GM06990 (cell line): ENCODE measurements at regions not wholly inside any gene's neighbourhood (a gene's known extent, or its start where the extent isn't known, plus 50 kb on each side); places are given as distances from the start of the nearest gene placed in this dataset.

ENCODE experiments used
- DNase-seq: peaks from one replicate; pipeline ENCODE4 v3.0.0-alpha.2; 2011; ENCODE audit not compliant: insufficient read length; ENCODE audit errors: extremely low read depth
- H3K27me3 ChIP-seq: replicated peaks from 2 replicates; pipeline ENCODE4 v1.6.0; 2011; ENCODE audit warnings: low read length; ENCODE audit not compliant: control insufficient read depth, insufficient read depth
- H3K36me3 ChIP-seq: 2 replicates; pipeline ENCODE4 v1.5.1; 2011; ENCODE audit warnings: low read length; ENCODE audit not compliant: control insufficient read depth, insufficient read depth
- H3K4me3 ChIP-seq: replicated peaks from 2 replicates; pipeline ENCODE4 v1.5.1; 2011; ENCODE audit warnings: low read depth, mild to moderate bottlenecking, control low read depth, low read length
- TF ChIP-seq, protein P1 (sequence below): IDR thresholded peaks from 2 replicates; pipeline ENCODE4 v1.5.1; 2011; ENCODE audit warnings: low read length, control low read depth, mild to moderate bottlenecking, inconsistent platforms; ENCODE audit not compliant: insufficient read depth, poor library complexity, severe bottlenecking

DNA sequence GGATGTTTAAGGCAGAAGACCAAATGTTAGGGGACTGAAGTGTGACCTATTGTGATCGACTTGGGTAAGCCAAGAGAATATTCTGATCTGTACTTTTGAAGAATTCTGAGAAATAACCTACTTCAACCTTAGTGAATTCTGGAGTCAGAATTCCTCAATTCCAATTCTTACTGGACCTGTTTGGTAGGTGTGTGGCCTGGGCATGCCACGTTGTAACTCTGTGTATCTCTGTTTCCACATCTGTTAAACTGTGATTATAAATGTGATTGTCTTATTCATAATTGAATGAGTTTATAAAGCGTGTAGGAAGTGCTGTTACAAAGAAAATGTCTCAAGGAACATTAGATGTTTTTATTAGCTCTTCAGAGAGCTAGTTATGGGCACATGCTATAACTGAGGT, 64.5 kb downstream of the TUSC1 start:
- Histone ChIP-seq H3K4me3 (no peak overlapping the region), H3K27me3 (no peaks in the 10 kb centered on the region), H3K36me3 (no peaks in the 10 kb centered on the region)
- TF ChIP-seq, protein P1, sequence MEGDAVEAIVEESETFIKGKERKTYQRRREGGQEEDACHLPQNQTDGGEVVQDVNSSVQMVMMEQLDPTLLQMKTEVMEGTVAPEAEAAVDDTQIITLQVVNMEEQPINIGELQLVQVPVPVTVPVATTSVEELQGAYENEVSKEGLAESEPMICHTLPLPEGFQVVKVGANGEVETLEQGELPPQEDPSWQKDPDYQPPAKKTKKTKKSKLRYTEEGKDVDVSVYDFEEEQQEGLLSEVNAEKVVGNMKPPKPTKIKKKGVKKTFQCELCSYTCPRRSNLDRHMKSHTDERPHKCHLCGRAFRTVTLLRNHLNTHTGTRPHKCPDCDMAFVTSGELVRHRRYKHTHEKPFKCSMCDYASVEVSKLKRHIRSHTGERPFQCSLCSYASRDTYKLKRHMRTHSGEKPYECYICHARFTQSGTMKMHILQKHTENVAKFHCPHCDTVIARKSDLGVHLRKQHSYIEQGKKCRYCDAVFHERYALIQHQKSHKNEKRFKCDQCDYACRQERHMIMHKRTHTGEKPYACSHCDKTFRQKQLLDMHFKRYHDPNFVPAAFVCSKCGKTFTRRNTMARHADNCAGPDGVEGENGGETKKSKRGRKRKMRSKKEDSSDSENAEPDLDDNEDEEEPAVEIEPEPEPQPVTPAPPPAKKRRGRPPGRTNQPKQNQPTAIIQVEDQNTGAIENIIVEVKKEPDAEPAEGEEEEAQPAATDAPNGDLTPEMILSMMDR = no peak
- no peak for DNase-seq

DNA sequence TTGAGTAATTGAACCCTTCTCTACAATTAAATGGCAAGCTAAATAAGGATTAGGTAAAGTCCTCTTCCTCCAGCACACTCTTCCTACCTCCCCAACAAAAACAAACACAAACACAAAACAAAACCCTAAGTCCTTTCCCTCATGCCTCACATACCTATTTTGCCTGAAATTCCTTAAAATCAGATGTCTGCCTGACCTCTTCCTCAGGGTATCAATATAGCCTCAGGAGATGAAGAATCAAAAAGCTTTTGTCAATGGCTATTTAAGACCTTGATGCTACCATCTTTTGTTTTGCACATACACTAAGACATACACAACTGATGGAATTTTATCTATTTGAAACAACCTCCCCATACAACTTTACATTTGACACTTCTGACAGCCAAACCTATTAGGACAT, 75.1 kb downstream of the TUSC1 start:
- Histone ChIP-seq H3K27me3 (no peaks in the 10 kb centered on the region), H3K4me3 (no peak overlapping the region), H3K36me3 (no peaks in the 10 kb centered on the region)
- DNase-seq = no peak
- TF ChIP-seq, protein P1 = no peak

DNA sequence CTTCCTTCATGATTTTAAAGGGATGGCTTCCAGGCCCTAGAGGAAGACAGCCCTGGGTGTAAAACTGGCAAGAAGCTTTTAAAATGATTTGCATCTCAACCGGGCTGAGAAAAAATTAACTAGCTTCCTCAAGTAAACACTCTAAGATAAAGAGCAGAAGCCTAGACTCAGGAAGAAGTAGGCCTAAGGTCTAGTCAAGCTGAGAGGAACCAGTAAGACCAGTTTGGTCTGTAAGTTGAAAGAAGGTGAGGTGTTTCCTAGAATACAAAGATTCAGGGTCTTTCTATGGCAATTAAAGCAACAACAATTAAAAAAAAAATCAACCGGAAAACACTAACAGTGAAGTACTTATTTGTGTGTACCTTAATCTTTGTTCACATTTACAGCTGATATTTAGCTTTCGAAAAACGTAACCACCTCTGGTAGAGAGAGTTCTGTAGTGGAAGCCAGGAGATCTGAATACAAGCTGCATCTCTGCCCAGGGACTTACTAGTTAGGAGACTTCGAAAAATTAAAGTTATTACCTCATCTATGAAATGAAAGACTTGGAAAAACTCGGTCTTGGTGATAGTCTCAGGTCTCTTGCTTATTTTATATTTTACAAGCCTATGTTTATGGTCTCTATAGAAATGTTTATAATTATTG, 75.7 kb downstream of the TUSC1 start:
- Histone ChIP-seq H3K4me3 (no peak overlapping the region), H3K27me3 (no peaks in the 10 kb centered on the region), H3K36me3 (no peaks in the 10 kb centered on the region)
- TF ChIP-seq, protein P1 = no peak
- DNase-seq = no peak

DNA sequence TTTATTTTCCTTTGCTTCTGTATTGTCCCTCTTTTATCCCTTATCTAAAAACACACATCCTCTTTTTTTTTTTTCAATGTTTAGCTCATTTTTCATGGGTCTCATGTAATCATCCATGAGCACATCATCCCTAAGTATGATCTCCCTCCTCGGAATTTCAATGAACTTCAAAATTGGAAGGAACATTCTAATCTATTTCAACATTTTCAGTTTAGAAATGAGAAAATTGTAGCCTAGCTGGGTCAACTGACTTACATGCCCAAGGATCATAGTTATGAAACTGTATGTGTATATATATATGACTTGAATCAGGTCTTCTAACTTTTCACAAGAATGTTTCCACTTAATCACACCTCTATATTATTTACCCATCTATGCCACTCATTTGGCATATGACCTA, 77.7 kb downstream of the TUSC1 start:
- TF ChIP-seq, protein P1 = no peak
- no peaks in the 10 kb centered on the region for H3K27me3 ChIP-seq

DNA sequence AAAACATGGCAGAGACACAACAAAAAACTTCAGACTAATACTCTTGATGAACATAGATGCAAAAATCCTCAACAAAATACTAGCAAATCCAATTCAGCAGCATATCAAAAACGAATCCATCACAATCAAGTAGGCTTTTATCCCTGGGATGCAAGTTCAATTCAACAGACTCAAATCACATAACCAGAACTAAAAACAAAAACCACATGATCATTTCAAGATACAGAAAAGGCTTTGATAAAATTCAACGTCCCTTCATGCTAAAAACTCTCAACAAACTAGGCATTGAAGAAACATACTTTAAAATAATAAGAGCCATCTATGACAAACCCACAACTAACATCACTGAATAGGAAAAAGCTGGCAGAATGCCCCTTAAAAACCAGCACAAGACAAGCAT, 93.6 kb downstream of the TUSC1 start:
- TF ChIP-seq, protein P1 = no peak
- Histone ChIP-seq H3K27me3 (no peaks in the 10 kb centered on the region), H3K4me3 (no peak overlapping the region), H3K36me3 (no peaks in the 10 kb centered on the region)
- DNase-seq = no peak

More for the DNA sequence above, 77.7 kb downstream of the TUSC1 start:
- DNase-seq = no peak
- H3K36me3 ChIP-seq = no peaks in the 10 kb centered on the region
- no peak overlapping the region for H3K4me3 ChIP-seq

DNA sequence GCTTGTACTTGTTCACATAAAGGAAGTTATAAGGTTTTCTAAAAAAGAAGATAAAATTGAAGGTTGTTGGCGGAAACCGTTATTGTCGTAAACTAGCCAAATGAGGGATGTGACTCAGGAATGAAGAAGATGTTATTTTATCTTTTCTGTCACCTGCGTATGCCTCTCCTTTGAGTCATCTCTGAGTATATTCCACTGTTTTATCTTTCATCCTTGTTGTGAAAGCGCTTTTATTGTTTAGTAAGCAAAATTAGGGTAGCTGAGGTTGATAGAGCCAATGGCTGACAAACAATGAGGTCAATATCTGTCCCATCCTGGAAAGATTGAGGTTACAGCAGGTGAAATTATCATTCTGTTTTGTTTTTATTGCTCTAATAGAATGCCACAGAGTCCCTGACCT, 105.0 kb downstream of the TUSC1 start:
- Histone ChIP-seq H3K36me3 (no peaks in the 10 kb centered on the region), H3K4me3 (no peak overlapping the region), H3K27me3 (no peaks in the 10 kb centered on the region)
- no peak for DNase-seq
- TF ChIP-seq, protein P1 = no peak
